Renal cortical epithelial cell (primary cell): ENCODE measurements at regions not wholly inside any gene's neighbourhood (a gene's known extent, or its start where the extent isn't known, plus 50 kb on each side); places are given as distances from the start of the nearest gene placed in this dataset.

Experiments
- DNase-seq: peaks from one replicate; pipeline ENCODE4 v3.0.0-alpha.2; 2011; ENCODE audit warnings: low read depth

DNA sequence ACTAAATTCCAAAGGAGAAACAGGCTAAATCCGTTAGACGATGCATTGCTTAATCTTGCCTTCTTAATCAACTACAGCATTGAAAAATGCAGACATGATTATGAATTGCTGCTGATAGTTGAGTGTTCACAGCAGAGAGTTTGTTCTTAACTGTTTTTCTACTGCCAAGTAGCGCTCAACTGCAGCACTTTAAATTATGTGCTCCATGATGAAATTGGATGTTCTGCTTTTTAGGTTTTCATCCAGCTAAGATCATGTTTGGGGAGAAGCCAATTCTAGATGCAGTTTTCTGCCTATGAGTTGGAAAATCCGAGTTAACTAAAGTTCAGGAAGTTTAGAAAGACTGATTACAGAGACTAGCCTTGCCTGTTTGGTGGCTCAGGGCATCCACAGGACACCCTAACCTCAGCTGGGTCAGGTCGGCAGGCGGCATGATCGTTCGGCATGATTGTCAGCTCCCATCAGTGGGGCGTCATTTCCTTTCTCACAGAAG, 119.4 kb upstream of the PIEZO2 start:
- no peak for DNase-seq

DNA sequence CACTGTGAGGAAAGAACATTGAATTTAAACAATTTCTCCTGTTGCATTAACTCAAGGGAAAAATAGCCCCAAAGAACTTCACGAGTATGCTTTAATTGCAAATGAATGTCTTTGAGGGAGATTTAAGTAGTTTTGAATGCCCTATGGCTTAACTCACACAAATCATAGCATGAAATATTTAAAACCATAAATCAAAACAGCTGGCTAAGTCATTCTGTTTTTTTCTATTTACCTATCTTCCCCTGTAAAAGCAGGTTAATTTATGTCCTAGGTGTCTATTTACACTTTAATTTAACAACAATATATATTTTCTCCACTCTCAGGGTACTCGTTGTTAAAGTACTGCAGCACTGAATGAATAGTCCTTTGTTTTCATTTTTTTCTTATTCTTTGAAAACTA, 118.8 kb upstream of the PIEZO2 start:
- no peak for DNase-seq

GRCh38 chr18:11266781-11267480, 117.6 kb upstream of the PIEZO2 start:
- no peak for DNase-seq

GRCh38 chr18:11261486-11261885, 112.1 kb upstream of the PIEZO2 start:
- no peak for DNase-seq

GRCh38 chr18:11260961-11261461, 111.6 kb upstream of the PIEZO2 start:
- DNase-seq, result no peak

- no peak for DNase-seq
Measured at GRCh38 chr18:11259469-11260150, 110.2 kb upstream of the PIEZO2 start.

- DNase-seq, result no peak
Measured at GRCh38 chr18:11258039-11258610, 108.8 kb upstream of the PIEZO2 start.

DNA sequence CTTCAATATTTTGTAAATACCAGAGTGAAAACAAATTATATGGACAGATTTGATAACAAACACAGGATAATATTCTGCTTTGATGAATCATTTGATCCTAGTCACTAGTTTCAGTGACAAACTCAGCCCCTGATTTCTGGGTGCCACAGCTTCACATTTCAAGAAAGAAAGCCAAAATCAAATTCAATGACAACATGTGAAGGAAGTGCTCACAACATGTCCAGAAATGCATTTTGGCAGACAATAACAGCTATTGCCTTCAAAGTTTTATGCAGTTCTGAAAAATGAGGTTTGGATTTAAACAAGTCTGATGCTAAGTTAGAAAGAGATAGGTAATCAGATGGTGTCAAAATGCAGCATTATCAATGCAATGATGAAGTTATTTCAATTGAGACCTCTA, 106.9 kb upstream of the PIEZO2 start:
- DNase-seq, result no peak

DNA sequence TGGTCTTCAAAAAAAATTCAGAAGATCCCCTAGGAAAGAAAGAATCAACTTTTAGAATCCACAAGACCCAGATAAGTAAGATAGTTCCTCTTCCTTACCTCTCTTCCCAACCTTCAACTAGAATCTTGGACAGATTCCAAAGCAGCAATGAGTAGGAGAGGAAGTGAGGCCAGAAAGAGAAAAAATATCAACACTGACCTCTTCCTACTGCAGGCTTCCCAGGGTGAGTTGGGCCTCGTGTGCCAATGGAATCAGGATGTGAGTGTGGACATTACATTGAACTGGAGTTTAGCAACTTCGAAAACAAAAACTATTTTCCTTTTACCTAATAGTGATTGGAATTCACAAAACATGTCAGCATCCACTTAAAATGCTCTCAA, 102.5 kb upstream of the PIEZO2 start:
- no peak for DNase-seq

- DNase-seq, result no peak
Measured at GRCh38 chr18:11251229-11251890, 102.0 kb upstream of the PIEZO2 start.

GRCh38 chr18:11249391-11249790, 100.0 kb upstream of the PIEZO2 start:
- DNase-seq, result no peak

- DNase-seq, result no peak
Measured at GRCh38 chr18:11247381-11247970, 98.1 kb upstream of the PIEZO2 start.

- no peak for DNase-seq
Measured at GRCh38 chr18:11246495-11247300, 97.3 kb upstream of the PIEZO2 start.

- no peak for DNase-seq
Measured at GRCh38 chr18:11245879-11246278, 96.5 kb upstream of the PIEZO2 start.

- no peak for DNase-seq
Measured at GRCh38 chr18:11237484-11237883, 88.1 kb upstream of the PIEZO2 start.

DNA sequence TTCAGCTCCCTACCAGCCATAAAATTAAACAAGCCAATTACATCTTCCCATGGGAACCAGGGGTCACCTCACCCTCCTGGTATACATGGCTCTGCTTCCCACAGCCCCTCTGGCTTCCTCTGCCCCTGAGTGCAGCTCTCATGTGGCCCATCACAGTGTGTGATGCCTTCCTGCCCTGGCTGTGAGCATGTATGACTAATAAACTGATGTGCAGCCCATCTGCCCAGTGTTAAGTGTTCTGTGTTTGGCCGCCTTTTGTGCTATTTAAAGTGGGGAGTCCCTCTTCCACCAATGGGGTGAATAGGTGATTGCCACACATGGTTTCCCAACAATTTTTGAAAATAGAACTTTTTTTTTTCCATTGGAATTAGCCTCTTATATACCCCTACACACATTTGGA, 87.7 kb upstream of the PIEZO2 start:
- DNase-seq, result no peak

DNA sequence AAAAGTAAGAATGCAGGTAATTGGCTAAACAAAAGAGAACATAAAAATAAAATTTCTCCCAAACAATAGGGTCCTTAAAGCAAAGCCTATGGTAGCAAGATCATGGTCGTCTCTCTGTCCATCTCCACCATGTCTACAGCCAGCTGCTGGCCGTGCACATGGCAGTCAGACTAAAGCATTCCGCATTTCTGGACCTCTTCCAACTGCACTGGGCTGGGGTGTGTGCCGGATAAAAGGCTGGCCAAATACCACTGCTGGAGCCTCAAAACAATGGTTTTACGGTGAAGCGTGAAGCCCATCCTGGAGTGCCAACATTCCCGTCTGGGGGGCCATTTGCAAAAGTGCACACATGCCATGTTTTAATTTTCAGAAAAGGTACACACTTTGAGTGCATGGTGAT, 74.8 kb upstream of the PIEZO2 start:
- no peak for DNase-seq

- no peak for DNase-seq
Measured at GRCh38 chr18:11219571-11219970, 70.2 kb upstream of the PIEZO2 start.

DNA sequence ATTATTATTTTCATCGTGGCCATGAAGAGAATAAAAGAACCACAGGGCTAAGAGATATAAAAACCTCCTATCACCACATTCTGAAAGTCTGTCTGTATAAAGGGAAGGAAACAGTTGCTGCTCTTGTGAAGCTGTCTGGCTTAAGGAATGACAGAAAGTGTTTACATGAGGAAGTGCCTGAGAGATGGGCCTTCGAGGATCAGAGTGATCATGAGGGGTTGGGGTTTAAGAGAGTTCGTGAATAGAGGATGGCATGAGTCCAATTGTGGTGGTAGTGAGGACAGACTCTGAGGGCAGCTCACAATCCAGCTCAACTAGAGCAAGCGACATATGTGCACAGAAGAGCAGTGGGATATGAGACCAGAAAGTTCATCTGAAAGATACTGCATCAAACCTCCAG, 65.8 kb upstream of the PIEZO2 start:
- no peak for DNase-seq

GRCh38 chr18:11204020-11204419, 54.7 kb upstream of the PIEZO2 start:
- no peak for DNase-seq

GRCh38 chr18:11199477-11199876, 50.1 kb upstream of the PIEZO2 start:
- no peak for DNase-seq
